Activated gamma-delta T cell treated with anti-CD3 and anti-CD28 coated beads, Interleukin-2, amount 50 U/mL, for 16 hours (primary cell): ENCODE measurements at regions not wholly inside any gene's neighbourhood (a gene's known extent, or its start where the extent isn't known, plus 50 kb on each side); places are given as distances from the start of the nearest gene placed in this dataset.

Source experiments
- DNase-seq: peaks from one replicate; pipeline ENCODE4 v3.0.0-alpha.2; 2020; ENCODE audit warnings: low read depth

- DNase-seq: no peak
These were observed 291.8 kb downstream of the ICOS start for GRCh38 chr2:204228169-204228886.

DNA sequence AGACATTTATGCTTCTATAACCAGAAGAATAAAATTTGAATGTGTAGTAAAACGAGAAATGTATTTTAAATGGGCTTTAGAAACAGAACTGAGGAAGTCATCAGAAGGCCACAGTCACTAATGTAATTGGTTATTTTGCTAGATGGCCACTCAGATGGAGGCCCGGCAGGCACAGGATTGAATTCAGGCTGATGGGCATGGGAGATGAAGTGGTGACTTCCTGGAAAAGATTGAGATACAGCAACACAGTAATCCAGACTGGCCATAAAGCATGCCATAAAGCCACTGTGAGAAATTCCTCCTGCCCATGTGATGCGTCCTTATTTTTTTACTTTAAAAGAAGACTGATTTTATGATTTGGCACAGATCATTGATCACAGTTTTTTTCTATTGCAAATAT lies 297.7 kb downstream of the ICOS start:
- DNase-seq: no peak

- DNase-seq: no peak
These were observed 298.3 kb downstream of the ICOS start for GRCh38 chr2:204234879-204235278.

- DNase-seq: no peak
These were observed 300.9 kb downstream of the ICOS start for GRCh38 chr2:204237416-204237815.

- no peak for DNase-seq
These were observed 303.0 kb downstream of the ICOS start for GRCh38 chr2:204239411-204240165.

DNA sequence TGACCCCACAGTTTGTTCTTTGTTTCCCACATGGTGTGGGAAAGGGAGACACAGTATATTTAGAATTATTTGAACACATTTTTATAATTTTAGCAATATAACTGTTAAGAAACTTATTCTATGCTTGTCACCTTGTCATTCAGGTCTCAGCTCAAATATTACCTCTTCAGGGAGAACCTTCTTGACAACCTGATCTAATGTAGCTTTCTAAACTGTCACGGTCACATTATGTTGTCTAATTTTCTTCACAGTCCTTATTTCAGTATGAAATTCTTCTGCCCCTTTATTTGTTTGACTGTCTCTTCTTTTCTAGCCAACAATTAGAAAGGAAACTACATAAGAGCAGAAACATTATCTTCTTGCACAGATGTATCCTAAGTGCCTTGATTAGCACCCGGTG lies 304.3 kb upstream of the PARD3B start:
- DNase-seq: no peak

- no peak for DNase-seq
These were observed 295.8 kb upstream of the PARD3B start for GRCh38 chr2:204249437-204249836.

GRCh38 chr2:204250692-204251091 lies 294.6 kb upstream of the PARD3B start:
- no peak for DNase-seq

- no peak for DNase-seq
These were observed 293.9 kb upstream of the PARD3B start for GRCh38 chr2:204251158-204251997.

DNA sequence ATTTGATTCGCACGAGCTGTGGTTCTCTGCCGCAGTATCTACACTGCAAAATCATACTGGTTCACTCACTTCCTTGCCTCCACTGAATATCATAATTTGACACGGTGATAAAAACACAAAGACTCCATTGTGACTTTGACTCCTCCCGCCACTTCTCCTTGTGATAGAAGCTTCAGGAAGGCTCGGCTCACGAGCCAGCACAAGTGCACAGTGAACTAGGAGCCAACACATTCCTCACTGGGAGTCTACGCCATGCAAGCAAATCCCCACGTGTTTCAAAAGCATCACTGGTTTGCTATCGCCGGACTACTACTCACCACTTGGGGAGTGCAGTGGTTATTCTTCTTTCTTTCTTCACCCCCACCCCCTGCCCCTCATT lies 293.3 kb upstream of the PARD3B start:
- no peak for DNase-seq

DNA sequence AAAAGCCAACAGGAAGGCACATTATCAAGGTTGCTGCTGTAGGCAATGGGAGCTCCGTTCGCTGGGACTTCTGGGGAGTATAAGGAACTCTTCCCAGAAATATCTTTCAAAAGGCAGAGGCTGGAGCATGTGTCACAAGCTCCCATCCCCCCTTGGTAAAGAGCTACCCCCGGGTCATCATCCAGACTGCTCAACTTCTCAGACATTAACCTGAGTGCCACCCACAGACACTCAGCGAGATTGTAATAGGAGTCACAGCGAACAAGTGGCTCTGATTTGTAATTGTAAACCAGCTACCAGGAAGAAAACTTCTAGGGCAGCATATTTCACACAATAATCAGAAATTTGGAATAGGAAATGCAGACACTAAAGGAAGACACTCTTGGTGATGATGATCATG lies 290.2 kb upstream of the PARD3B start:
- DNase-seq: no peak

GRCh38 chr2:204255526-204255925 lies 289.7 kb upstream of the PARD3B start:
- no peak for DNase-seq

- DNase-seq: no peak
These were observed 287.5 kb upstream of the PARD3B start for GRCh38 chr2:204257781-204258180.

DNA sequence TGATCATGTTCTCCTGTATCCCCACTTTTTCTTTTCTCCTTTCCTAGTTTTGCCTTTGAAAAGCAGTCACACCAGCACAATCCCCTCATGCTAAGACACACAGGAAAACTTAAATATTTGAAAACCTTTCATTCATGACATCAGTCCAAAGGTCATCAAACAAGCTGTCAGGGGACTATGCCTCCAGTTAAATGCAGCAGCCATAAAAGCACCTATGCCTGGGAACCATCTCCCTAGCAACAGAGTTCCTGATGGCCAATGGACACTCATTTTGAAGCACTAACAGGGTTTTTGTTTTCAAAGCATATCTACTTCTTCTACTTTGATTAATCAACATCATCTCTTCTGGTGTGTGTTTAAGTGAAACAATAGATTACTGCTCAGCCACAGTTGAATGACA lies 286.4 kb upstream of the PARD3B start:
- no peak for DNase-seq

DNA sequence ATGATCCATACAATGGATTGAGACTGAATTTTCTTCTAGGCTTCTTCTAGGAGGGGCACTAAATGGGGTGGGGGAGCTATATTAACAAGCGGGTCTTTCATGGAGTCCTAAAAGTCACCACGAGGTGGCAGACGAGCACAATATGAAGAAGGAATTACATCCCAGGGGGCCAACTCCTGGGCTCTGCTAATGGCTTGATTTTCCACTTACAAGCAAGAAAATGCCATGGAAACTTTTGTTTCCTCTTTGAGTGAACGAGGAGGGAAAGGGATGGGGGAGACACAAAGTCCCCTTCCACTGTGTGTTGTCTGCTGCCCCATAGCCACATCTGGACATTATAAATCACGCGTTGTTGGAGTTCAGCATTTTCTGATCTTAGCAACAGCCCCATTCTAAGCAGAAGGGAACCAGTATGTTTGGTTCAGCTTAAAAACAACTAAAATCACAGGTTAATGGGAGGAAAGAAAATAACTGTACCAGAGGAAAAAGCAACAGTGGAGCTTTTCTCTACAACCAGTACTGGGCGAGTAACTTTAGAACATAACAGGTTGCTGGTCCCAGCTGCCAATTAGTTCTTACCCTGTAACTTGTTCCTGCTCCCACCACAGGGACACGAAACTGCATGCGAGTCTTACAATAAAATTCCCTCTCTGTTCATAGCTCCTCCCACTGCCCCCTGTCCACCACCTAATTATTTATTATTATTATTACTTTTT lies 285.0 kb upstream of the PARD3B start:
- no peak for DNase-seq

DNA sequence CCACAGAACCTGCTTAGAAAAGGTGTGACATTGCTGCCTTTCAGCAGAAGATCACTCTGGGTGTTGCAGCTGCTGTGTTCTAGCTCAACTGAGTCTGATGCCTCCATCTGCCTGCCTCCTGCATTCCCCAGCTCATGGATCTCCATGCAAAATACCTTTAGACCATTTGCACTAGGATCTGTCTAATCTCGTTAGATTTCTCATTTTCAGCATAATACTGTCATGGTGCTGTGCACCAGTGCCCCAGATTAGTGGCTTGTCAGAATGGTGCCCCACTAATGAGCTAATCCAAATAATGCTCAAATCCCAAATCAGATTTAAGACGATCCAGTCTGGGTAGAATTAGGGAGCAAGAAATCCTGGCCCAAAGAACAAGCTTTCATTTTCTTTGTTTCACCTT lies 284.4 kb upstream of the PARD3B start:
- DNase-seq: no peak

DNA sequence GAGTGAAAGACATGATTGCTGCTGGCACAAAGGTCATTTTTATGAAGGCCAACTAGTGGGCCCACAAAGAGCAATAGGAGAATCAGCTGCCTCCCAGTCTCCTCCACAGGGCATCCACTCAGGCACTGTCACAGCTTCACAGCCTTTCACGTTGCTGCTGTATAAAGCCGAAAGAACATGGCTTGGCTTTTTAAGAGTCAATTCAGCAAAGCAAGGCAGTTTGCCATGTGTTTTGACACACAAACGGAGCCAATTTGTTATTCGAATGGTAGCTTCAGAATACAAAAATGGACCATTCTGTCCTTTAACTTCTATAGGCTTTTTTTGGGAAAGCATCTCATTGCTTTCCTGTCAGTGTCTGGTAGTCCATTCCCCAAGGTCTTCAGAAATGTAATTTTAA lies 283.4 kb upstream of the PARD3B start:
- no peak for DNase-seq

DNA sequence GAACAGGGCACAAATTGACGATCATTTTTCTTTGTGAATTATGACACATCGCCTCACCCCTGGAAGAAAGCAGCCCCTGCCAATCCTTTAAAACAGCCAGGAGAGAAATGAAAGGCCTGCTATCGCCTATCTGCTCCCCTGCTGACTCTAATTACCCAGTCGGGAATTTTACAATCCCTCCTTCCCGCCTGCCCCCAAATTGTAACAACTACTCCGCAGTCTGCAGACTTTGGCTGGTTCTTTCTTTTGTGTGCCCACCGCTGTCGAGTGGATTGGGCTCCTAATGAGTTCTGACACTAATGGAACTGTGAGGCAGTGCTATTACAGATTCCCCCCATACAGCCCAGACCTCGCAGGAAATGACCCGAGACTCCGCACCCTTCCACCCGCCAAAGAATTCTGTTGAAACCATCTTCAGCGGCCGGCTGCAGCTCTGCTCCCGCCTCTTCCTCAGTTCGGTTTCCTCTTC lies 281.2 kb upstream of the PARD3B start:
- no peak for DNase-seq

- no peak for DNase-seq
These were observed 280.6 kb upstream of the PARD3B start for GRCh38 chr2:204264621-204265140.

- no peak for DNase-seq
These were observed 279.5 kb upstream of the PARD3B start for GRCh38 chr2:204265681-204266181.

DNA sequence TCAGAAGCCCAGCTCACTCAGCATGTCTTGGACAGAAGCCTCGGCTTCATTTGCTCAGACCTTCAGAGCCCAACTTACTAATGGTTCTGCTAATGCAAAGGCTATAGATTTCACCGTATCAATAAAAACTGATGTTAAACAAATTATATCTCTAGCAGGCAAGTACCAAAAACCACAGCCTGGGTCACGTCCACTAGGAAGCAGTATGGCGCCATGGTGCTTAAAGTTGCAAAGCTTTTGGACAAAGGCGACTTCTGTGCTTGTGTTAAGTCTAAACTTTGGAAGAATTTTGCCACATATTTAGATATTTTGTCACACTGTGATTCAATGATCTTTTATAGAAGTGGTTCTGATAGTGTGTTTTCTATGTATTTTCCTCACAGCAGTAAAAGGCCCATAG lies 276.8 kb upstream of the PARD3B start:
- DNase-seq: no peak

GRCh38 chr2:204268971-204269370 lies 276.3 kb upstream of the PARD3B start:
- DNase-seq: no peak
